Ishikawa (cell line): ENCODE measurements at regions not wholly inside any gene's neighbourhood (a gene's known extent, or its start where the extent isn't known, plus 50 kb on each side); places are given as distances from the start of the nearest gene placed in this dataset.

ENCODE experiments used
- CEBPB ChIP-seq: IDR thresholded peaks from 2 replicates; pipeline ENCODE4 v1.6.1; 2012
- EGR1 ChIP-seq: IDR thresholded peaks from 2 replicates; pipeline ENCODE4 v1.6.1; 2012
- EP300 ChIP-seq: IDR thresholded peaks from 2 replicates; pipeline ENCODE4 v1.6.1; 2012; ENCODE audit warnings: borderline replicate concordance
- TAF1 ChIP-seq: IDR thresholded peaks from 2 replicates; pipeline ENCODE4 v1.6.1; 2012; ENCODE audit warnings: low read depth, mild to moderate bottlenecking
- TEAD4 ChIP-seq: IDR thresholded peaks from 2 replicates; pipeline ENCODE4 v1.6.1; 2012
- YY1 ChIP-seq: IDR thresholded peaks from 2 replicates; pipeline ENCODE4 v1.6.1; 2012; ENCODE audit warnings: low read depth

- TF ChIP-seq EP300 (no peak), EGR1 (no peak), YY1 (no peak), TAF1 (no peak), TEAD4 (no peak), CEBPB (no peak)
These were observed 523.5 kb upstream of the ZEB2 start for GRCh38 chr2:145043399-145043834.
